ENCODE measurements at regions not wholly inside any gene's neighbourhood (a gene's known extent, or its start where the extent isn't known, plus 50 kb on each side); places are given as distances from the start of the nearest gene placed in this dataset.

DNA sequence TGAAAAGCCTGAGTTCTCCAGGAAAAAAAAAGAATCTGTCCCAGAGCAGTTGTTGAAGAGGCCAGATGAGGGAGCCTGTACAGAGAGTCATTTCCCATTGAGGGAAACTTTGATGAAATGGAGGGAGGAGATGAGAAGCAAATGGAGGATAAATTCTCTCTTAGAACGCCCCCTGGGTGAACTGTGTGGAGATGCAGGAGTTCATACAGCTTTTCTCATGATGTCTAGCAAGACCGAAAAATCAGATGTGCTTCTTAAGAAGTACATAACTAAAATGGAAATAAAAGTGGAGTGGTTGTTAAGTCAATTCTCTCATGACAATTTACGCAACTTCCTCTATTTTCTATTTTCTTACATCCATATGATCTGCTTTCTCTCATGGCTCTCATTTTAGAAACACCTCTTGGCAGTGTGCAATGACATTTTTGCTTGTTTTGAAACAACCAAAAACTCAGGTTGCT lies 1263.1 kb downstream of the PCDH9 start:
- Histone ChIP-seq H3K4me3 (ENCODE audit: low read length) (no peak overlapping the region), H3K4me1 (ENCODE audit: control insufficient read depth, insufficient read depth, low read length) (no peaks in the 10 kb centered on the region), H3K36me3 (ENCODE audit: control insufficient read depth, insufficient read depth, low read length) (no peaks in the 10 kb centered on the region), H3K27ac (ENCODE audit: low read length) (no peak overlapping the region), H3K9me3 (ENCODE audit: control insufficient read depth, insufficient read depth, low read length) (no peaks in the 10 kb centered on the region), H3K27me3 (ENCODE audit: control insufficient read depth, insufficient read depth, low read length) (no peaks in the 10 kb centered on the region)
- DNase-seq (ENCODE audit: low read depth, low spot score) = peak; percentile 58
- WGBS (ENCODE audit: insufficient coverage, insufficient read length) = no CpG with 5 or more reads among the region's 3 CpGs

DNA sequence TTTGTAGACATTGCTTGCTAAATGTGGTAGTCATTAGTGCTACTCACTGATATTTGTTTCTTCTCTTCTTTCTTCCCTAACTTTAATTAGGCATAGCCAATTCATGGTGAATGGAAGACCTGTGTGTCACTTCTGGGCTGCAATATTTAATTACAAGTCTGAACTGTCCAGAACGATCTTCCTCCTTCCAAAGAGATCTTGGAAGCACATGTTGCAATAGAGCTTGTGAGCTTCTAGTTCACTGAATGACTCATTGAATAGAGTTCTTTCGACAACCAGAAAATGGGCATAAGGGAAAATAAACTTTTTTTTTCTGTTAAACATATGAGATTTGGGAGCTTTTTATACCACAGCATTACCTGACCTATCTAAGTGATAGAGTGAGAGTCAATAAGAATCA lies 1264.6 kb downstream of the PCDH9 start:
- no peak for DNase-seq (ENCODE audit: low read depth, low spot score)
- no peaks in the 10 kb centered on the region for H3K27me3 ChIP-seq (ENCODE audit: control insufficient read depth, insufficient read depth, low read length)
- no peak overlapping the region for H3K27ac ChIP-seq (ENCODE audit: low read length)
- no CpG with 5 or more reads among the region's 2 CpGs for WGBS (ENCODE audit: insufficient coverage, insufficient read length)
- H3K4me3 ChIP-seq (ENCODE audit: low read length) = no peak overlapping the region
- H3K36me3 ChIP-seq (ENCODE audit: control insufficient read depth, insufficient read depth, low read length) = no peaks in the 10 kb centered on the region
- H3K9me3 ChIP-seq (ENCODE audit: control insufficient read depth, insufficient read depth, low read length) = no peaks in the 10 kb centered on the region
- no peaks in the 10 kb centered on the region for H3K4me1 ChIP-seq (ENCODE audit: control insufficient read depth, insufficient read depth, low read length)

DNA sequence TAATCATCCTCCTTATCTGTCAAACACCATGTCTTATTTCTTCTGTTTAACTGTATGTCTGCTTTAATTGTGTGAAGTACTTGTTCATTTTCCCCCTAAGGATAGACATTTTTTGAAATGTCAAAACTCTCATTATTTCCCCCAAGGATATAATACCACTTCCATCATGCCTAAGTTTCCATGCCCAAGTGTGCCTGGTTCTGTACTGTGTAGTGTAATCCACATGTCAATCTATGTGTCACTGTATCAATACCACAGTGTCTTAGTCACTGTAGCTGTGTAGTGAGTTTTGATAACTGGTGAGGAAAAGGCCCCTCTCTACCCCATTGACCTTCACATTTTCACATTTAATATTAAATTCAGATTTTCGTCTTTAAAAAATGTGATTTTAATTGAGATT lies 1265.5 kb downstream of the PCDH9 start:
- no peak overlapping the region for H3K27ac ChIP-seq (ENCODE audit: low read length)
- no peaks in the 10 kb centered on the region for H3K27me3 ChIP-seq (ENCODE audit: control insufficient read depth, insufficient read depth, low read length)
- no CpG with 5 or more reads among the region's 1 CpG for WGBS (ENCODE audit: insufficient coverage, insufficient read length)
- H3K36me3 ChIP-seq (ENCODE audit: control insufficient read depth, insufficient read depth, low read length) = no peaks in the 10 kb centered on the region
- H3K4me1 ChIP-seq (ENCODE audit: control insufficient read depth, insufficient read depth, low read length) = no peaks in the 10 kb centered on the region
- DNase-seq (ENCODE audit: low read depth, low spot score) = no peak
- H3K4me3 ChIP-seq (ENCODE audit: low read length) = no peak overlapping the region
- no peaks in the 10 kb centered on the region for H3K9me3 ChIP-seq (ENCODE audit: control insufficient read depth, insufficient read depth, low read length)

GRCh38 chr13:65959305-65959704 lies 1270.8 kb downstream of the PCDH9 start:
- no peak for DNase-seq (ENCODE audit: low read depth, low spot score)
- H3K4me1 ChIP-seq (ENCODE audit: control insufficient read depth, insufficient read depth, low read length) = no peaks in the 10 kb centered on the region
- no peaks in the 10 kb centered on the region for H3K9me3 ChIP-seq (ENCODE audit: control insufficient read depth, insufficient read depth, low read length)
- no peak overlapping the region for H3K27ac ChIP-seq (ENCODE audit: low read length)
- WGBS (ENCODE audit: insufficient coverage, insufficient read length) = no CpG with 5 or more reads among the region's 2 CpGs
- H3K36me3 ChIP-seq (ENCODE audit: control insufficient read depth, insufficient read depth, low read length) = no peaks in the 10 kb centered on the region
- H3K4me3 ChIP-seq (ENCODE audit: low read length) = no peak overlapping the region
- no peaks in the 10 kb centered on the region for H3K27me3 ChIP-seq (ENCODE audit: control insufficient read depth, insufficient read depth, low read length)

- Histone ChIP-seq H3K4me3 (ENCODE audit: low read length) (no peak overlapping the region), H3K9me3 (ENCODE audit: control insufficient read depth, insufficient read depth, low read length) (no peaks in the 10 kb centered on the region), H3K4me1 (ENCODE audit: control insufficient read depth, insufficient read depth, low read length) (no peaks in the 10 kb centered on the region), H3K27me3 (ENCODE audit: control insufficient read depth, insufficient read depth, low read length) (no peaks in the 10 kb centered on the region), H3K27ac (ENCODE audit: low read length) (no peak overlapping the region), H3K36me3 (ENCODE audit: control insufficient read depth, insufficient read depth, low read length) (no peaks in the 10 kb centered on the region)
- DNase-seq (ENCODE audit: low read depth, low spot score) = no peak
- no CpG with 5 or more reads among the region's 4 CpGs for WGBS (ENCODE audit: insufficient coverage, insufficient read length)
Observed at GRCh38 chr13:65946387-65946786, 1283.7 kb downstream of the PCDH9 start.

DNA sequence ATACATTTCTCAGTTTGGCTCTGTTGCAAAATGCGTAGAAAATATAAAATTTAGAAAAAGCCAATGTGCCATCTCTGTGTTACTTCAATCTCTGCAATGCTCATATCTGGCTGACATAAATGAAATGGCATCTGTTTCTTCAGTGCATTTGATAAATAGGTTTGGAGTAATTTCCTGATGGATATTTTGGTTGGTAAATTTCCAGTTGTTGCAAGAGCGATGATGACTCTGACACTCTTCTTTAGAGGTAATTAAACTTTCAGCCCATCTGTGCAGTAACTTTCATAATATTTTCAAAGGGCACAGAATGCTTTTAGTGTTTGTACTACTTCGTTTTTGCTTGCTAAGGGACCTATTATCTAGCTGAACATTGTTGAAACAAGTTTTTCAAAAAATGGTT lies 1286.4 kb downstream of the PCDH9 start:
- Histone ChIP-seq H3K4me1 (ENCODE audit: control insufficient read depth, insufficient read depth, low read length) (no peaks in the 10 kb centered on the region), H3K27me3 (ENCODE audit: control insufficient read depth, insufficient read depth, low read length) (no peaks in the 10 kb centered on the region), H3K9me3 (ENCODE audit: control insufficient read depth, insufficient read depth, low read length) (no peaks in the 10 kb centered on the region), H3K36me3 (ENCODE audit: control insufficient read depth, insufficient read depth, low read length) (no peaks in the 10 kb centered on the region), H3K27ac (ENCODE audit: low read length) (no peak overlapping the region), H3K4me3 (ENCODE audit: low read length) (no peak overlapping the region)
- WGBS (ENCODE audit: insufficient coverage, insufficient read length) = no CpG with 5 or more reads among the region's 3 CpGs
- no peak for DNase-seq (ENCODE audit: low read depth, low spot score)

- Histone ChIP-seq H3K4me1 (ENCODE audit: control insufficient read depth, insufficient read depth, low read length) (no peaks in the 10 kb centered on the region), H3K27ac (ENCODE audit: low read length) (no peak overlapping the region), H3K27me3 (ENCODE audit: control insufficient read depth, insufficient read depth, low read length) (no peaks in the 10 kb centered on the region), H3K9me3 (ENCODE audit: control insufficient read depth, insufficient read depth, low read length) (no peaks in the 10 kb centered on the region), H3K4me3 (ENCODE audit: low read length) (no peak overlapping the region), H3K36me3 (ENCODE audit: control insufficient read depth, insufficient read depth, low read length) (no peaks in the 10 kb centered on the region)
- no CpG with 5 or more reads among the region's 1 CpG for WGBS (ENCODE audit: insufficient coverage, insufficient read length)
- no peak for DNase-seq (ENCODE audit: low read depth, low spot score)
Observed at GRCh38 chr13:65943024-65943423, 1287.1 kb downstream of the PCDH9 start.

DNA sequence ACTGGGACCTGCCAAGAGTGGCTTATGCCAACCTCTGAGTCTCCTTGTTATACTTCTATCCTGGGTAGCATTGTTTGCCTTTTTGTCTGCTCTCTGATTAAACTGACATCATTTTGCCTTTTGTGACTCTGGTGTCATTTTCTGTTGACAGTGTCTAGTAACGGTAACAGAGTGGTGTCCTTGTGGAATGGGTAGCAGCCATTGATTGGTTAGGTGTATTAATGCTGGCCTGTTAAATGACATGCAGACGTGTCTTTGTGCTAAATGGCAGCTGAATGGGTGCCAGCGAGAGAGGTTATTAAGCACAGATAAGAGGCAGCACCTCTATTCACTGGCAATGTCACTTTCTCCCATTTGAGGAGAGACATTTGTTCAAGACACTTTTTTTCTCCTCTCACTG lies 1289.4 kb downstream of the PCDH9 start:
- no peaks in the 10 kb centered on the region for H3K36me3 ChIP-seq (ENCODE audit: control insufficient read depth, insufficient read depth, low read length)
- H3K27me3 ChIP-seq (ENCODE audit: control insufficient read depth, insufficient read depth, low read length) = no peaks in the 10 kb centered on the region
- no peak overlapping the region for H3K27ac ChIP-seq (ENCODE audit: low read length)
- DNase-seq (ENCODE audit: low read depth, low spot score) = no peak
- H3K4me1 ChIP-seq (ENCODE audit: control insufficient read depth, insufficient read depth, low read length) = no peaks in the 10 kb centered on the region
- no peak overlapping the region for H3K4me3 ChIP-seq (ENCODE audit: low read length)
- H3K9me3 ChIP-seq (ENCODE audit: control insufficient read depth, insufficient read depth, low read length) = no peaks in the 10 kb centered on the region
- no CpG with 5 or more reads among the region's 3 CpGs for WGBS (ENCODE audit: insufficient coverage, insufficient read length)

GRCh38 chr13:65937251-65937650 lies 1292.9 kb downstream of the PCDH9 start:
- Histone ChIP-seq H3K4me3 (ENCODE audit: low read length) (no peak overlapping the region), H3K9me3 (ENCODE audit: control insufficient read depth, insufficient read depth, low read length) (no peaks in the 10 kb centered on the region), H3K27ac (ENCODE audit: low read length) (no peak overlapping the region), H3K27me3 (ENCODE audit: control insufficient read depth, insufficient read depth, low read length) (no peaks in the 10 kb centered on the region), H3K4me1 (ENCODE audit: control insufficient read depth, insufficient read depth, low read length) (no peaks in the 10 kb centered on the region), H3K36me3 (ENCODE audit: control insufficient read depth, insufficient read depth, low read length) (no peaks in the 10 kb centered on the region)
- no CpG with 5 or more reads among the region's 2 CpGs for WGBS (ENCODE audit: insufficient coverage, insufficient read length)
- no peak for DNase-seq (ENCODE audit: low read depth, low spot score)

DNA sequence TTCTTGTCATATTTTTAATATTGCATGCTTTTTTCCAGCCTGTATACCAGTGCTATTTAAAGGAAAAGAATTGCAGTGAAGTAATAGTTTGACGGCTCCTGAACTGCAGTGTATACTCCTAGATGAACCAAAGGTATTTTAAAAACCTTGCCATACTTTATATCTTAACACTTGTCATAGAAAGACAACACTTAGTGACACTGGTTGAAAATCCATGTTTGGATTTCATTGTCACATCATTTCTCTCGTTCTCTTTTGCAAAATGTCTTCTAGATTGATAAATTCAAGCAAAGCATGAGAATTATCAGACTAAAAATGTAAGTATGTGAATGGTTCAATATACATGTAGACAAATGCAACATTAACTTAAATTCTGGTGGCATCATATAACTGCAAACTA lies 1293.9 kb downstream of the PCDH9 start:
- Histone ChIP-seq H3K9me3 (ENCODE audit: control insufficient read depth, insufficient read depth, low read length) (no peaks in the 10 kb centered on the region), H3K27ac (ENCODE audit: low read length) (no peak overlapping the region), H3K27me3 (ENCODE audit: control insufficient read depth, insufficient read depth, low read length) (no peaks in the 10 kb centered on the region), H3K36me3 (ENCODE audit: control insufficient read depth, insufficient read depth, low read length) (no peaks in the 10 kb centered on the region), H3K4me3 (ENCODE audit: low read length) (no peak overlapping the region), H3K4me1 (ENCODE audit: control insufficient read depth, insufficient read depth, low read length) (no peaks in the 10 kb centered on the region)
- DNase-seq (ENCODE audit: low read depth, low spot score) = no peak
- WGBS (ENCODE audit: insufficient coverage, insufficient read length) = no CpG with 5 or more reads among the region's 2 CpGs

- no CpG with 5 or more reads among the region's 4 CpGs for WGBS (ENCODE audit: insufficient coverage, insufficient read length)
- no peak for DNase-seq (ENCODE audit: low read depth, low spot score)
- Histone ChIP-seq H3K9me3 (ENCODE audit: control insufficient read depth, insufficient read depth, low read length) (no peaks in the 10 kb centered on the region), H3K27me3 (ENCODE audit: control insufficient read depth, insufficient read depth, low read length) (no peaks in the 10 kb centered on the region), H3K27ac (ENCODE audit: low read length) (no peak overlapping the region), H3K4me3 (ENCODE audit: low read length) (no peak overlapping the region), H3K36me3 (ENCODE audit: control insufficient read depth, insufficient read depth, low read length) (no peaks in the 10 kb centered on the region), H3K4me1 (ENCODE audit: control insufficient read depth, insufficient read depth, low read length) (no peaks in the 10 kb centered on the region)
Observed at GRCh38 chr13:65932587-65933239, 1297.4 kb downstream of the PCDH9 start.

Data from iPS DF 6.9 (cell line).